Fibroblast of villous mesenchyme (primary cell): ENCODE measurements at regions not wholly inside any gene's neighbourhood (a gene's known extent, or its start where the extent isn't known, plus 50 kb on each side); places are given as distances from the start of the nearest gene placed in this dataset.

Source experiments
- DNase-seq: peaks from one replicate; pipeline ENCODE4 v3.0.0-alpha.2; 2010; ENCODE audit warnings: low read depth
- H3K4me3 ChIP-seq: 2 replicates; pipeline ENCODE4 v1.5.1; 2011; ENCODE audit warnings: low read depth, mild to moderate bottlenecking, low read length
- TF ChIP-seq, protein P1 (sequence below): IDR thresholded peaks from 2 replicates; pipeline ENCODE4 v1.5.1; 2012; ENCODE audit warnings: low read depth, mild to moderate bottlenecking, low read length; ENCODE audit not compliant: insufficient read depth

DNA sequence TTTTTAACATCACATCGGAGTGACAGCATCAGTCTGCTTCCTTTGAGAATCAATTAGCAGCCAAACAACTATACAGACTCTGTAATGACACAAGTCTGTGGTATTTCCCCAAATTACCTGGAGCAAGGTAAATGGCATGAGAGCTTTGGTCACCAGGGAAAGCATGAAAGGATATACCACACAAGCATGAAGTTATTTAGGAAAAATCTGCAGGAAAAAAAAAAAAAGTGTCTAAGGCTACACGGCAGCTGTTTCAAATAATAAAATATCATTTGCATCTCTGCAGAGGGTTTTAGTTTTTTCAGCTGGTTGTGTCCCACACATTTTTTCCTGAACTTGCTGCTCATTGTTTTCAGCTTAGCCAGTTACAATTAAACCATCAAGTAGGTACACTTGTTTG lies 234.7 kb downstream of the TTLL7 start:
- no peak for DNase-seq
- TF ChIP-seq, protein P1, sequence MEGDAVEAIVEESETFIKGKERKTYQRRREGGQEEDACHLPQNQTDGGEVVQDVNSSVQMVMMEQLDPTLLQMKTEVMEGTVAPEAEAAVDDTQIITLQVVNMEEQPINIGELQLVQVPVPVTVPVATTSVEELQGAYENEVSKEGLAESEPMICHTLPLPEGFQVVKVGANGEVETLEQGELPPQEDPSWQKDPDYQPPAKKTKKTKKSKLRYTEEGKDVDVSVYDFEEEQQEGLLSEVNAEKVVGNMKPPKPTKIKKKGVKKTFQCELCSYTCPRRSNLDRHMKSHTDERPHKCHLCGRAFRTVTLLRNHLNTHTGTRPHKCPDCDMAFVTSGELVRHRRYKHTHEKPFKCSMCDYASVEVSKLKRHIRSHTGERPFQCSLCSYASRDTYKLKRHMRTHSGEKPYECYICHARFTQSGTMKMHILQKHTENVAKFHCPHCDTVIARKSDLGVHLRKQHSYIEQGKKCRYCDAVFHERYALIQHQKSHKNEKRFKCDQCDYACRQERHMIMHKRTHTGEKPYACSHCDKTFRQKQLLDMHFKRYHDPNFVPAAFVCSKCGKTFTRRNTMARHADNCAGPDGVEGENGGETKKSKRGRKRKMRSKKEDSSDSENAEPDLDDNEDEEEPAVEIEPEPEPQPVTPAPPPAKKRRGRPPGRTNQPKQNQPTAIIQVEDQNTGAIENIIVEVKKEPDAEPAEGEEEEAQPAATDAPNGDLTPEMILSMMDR, result no peak
- no peak overlapping the region for H3K4me3 ChIP-seq

DNA sequence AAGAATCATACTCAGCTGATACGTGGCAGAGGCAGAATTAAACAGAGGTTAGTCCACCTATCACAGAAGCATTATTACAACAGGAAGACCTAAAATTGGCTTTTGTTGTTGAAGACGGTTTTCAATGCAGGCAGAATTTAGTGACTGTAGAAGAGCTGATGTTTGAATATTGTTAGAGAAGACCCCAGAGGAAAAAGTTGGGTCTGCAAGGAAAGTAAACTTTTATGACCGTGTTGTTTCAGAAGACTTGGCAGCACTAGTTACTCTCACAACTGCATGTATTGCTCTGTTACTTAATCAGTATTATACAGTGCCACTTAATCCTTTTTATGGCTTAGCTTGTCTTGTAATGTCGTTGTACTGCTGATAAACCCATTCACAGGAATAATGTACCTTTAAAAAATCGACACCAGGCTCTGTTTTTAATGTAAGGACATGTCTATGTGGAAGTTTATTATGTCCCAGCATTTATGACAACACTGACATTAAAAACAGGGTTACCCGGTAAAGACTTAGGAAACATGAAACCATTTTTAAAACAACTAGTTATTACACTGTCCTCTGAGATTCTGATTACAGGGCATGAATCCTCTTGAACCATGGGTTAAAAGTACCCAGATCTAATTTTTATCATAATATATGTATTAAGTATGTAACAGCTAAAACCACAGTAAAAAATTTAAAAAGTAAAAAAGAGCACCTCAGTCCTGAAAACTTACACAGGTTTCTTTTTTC lies 235.4 kb downstream of the TTLL7 start:
- H3K4me3 ChIP-seq, result no peak overlapping the region
- no peak for DNase-seq
- TF ChIP-seq, protein P1, result no peak

DNA sequence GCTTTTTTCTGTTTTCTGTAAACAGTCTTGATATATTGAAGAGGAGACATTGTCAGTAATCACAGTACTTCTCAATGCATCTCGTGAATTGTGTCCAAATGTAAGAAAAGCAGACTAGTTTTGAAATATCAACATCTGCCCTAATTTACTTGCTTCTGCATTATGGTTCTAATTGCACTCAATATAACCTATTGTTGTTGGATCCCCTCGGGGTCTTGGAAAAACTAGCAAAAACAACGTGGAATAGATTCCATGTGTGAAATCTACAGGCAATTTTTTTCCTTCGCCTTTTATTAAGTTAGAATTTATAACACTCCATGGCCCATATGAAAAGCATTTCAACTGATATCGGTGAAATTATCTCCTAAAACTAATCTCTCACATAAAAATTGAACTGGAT lies 236.5 kb downstream of the TTLL7 start:
- DNase-seq, result no peak
- H3K4me3 ChIP-seq, result no peak overlapping the region
- TF ChIP-seq, protein P1, result no peak

DNA sequence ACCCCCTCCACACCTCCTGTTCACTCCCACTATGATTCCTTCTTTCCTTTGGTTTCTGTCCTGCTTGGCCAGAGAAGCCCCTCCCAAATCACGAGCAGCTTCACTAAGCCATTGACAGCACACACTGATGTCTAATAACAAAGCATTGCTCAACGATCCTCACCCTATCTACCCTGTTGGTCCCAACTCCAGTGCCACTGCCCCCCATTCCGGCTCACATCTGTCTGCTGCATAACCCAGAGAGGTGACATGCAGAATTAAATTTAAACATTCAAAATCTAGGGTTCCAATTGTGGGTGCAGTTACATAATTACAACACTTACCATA lies 236.9 kb downstream of the TTLL7 start:
- TF ChIP-seq, protein P1, result no peak
- DNase-seq, result no peak
- no peak overlapping the region for H3K4me3 ChIP-seq

DNA sequence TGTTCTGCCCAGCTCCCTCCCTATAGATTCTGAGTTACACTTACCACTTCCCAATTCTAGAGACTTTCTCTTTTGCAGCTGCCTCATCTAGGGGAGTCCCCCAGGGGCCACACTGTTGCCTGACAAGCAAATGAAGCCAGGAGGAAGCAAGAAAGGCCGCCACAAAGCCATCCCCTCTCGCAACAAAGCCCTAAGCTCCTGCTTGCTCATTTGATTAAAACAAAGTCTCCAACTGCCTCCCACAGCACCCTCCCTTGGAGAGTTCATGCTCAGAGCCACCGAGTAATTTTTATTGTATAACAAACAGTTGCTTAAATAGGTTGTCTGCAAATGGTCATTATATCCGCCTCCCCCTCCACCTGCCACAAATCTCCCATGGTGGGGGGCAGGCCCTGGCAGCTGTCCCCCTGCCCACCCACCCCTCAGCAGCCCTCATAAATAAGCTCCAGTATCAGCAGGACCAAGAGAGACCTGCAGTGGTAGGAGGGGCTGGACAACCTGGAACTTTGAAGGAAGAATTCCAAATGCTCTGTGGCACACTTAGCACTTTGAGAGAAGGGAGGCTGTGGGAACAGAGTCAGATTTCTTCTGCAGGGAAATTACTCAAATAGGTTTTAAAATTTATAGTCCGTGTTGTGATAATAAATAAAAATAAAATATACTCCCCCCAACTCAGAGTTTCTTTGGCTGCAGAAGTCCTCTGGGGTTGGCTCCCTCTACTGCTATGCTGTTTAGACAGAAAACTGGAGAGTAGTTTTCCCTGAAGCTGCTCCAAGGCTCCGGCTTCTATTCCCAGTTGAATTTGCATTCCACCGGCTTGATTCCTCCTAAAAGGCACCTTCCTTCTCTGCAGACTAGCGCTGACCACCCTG lies 237.5 kb downstream of the TTLL7 start:
- TF ChIP-seq, protein P1, result no peak
- DNase-seq, result no peak
- H3K4me3 ChIP-seq, result no peak overlapping the region

DNA sequence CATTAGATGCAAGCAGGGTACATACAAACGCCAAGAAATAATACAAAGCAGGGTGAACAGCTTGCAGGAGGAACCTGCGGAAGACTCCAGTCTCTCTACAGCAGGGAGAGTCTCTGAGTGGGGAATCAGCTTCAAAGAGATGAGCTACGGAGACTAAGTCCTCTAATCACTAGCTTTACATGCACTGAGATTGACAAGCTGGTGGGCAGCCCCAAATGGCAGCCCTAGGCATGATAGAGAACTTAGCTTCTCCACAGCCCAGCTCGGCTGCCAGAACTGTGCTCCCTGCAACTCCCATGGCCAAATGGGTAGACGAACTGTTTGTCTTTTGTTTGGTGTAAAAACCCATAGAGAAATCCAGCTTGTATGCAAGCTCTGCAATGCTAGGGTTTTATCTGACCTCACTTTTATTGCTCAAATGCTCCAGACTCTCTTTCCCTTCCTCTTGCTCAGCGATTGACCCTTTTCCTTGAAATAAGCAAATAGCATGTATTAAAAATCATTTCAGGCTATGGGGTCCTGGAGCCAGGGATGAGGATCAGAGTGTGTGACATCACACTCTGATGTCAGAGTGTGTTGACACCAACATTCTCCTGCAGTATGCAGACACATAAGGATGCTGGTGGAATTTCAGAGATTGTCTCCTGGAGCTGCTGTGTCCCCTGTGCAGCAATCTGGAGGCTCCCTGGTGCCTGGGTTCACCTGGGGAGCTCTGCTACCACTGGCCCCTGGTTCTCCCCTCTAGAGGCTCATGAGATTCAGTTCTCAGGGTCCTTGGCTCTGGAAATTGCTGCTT lies 238.5 kb downstream of the TTLL7 start:
- H3K4me3 ChIP-seq, result no peak overlapping the region
- DNase-seq, result no peak
- TF ChIP-seq, protein P1, result no peak
